ENCODE measurements at regions not wholly inside any gene's neighbourhood (a gene's known extent, or its start where the extent isn't known, plus 50 kb on each side); places are given as distances from the start of the nearest gene placed in this dataset.

DNA sequence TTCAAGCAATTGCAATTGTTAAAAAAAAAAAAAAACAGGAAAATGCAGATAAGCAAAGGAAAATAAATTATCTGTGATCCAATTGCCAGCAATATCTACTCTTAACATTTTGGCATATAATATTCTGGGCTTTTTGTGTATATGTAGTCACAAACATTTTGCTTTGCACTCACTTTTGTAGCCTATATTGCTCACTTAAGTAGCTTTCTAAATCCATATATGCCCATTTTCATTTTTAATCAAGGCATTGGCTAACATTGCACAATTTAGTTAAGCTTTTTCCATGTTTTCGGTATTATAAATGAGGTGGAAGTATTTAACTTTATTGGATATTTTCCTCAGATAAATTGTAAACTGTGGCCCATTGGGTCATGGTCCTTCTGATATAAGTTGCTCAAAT, 466.3 kb upstream of the ATP2B1 start:
- TF ChIP-seq SIN3A (IDR thresholded peaks at IDR 0.05; ENCODE audit: low read depth, low read length), result no peak
- TF ChIP-seq, protein P1, sequence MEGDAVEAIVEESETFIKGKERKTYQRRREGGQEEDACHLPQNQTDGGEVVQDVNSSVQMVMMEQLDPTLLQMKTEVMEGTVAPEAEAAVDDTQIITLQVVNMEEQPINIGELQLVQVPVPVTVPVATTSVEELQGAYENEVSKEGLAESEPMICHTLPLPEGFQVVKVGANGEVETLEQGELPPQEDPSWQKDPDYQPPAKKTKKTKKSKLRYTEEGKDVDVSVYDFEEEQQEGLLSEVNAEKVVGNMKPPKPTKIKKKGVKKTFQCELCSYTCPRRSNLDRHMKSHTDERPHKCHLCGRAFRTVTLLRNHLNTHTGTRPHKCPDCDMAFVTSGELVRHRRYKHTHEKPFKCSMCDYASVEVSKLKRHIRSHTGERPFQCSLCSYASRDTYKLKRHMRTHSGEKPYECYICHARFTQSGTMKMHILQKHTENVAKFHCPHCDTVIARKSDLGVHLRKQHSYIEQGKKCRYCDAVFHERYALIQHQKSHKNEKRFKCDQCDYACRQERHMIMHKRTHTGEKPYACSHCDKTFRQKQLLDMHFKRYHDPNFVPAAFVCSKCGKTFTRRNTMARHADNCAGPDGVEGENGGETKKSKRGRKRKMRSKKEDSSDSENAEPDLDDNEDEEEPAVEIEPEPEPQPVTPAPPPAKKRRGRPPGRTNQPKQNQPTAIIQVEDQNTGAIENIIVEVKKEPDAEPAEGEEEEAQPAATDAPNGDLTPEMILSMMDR (IDR thresholded peaks at IDR 0.05 in 2 of 3, conservative IDR thresholded peaks at IDR 0.05 in 1 of 3; ENCODE audit: control insufficient read depth in 2 of 3, extremely low read depth in 1 of 3, insufficient read depth in 1 of 3, low read depth in 3 of 3, low read length in 3 of 3), result no peak
- no peak for TF ChIP-seq POLR2AphosphoS5 (IDR thresholded peaks at IDR 0.05; ENCODE audit: low read length)
- no peak for TF ChIP-seq SMAD1 (IDR thresholded peaks at IDR 0.05; ENCODE audit: low read depth, partially characterized antibody)
- no peak for TF ChIP-seq SMC3 (IDR thresholded peaks at IDR 0.05; ENCODE audit: borderline replicate concordance, low read length)
- TF ChIP-seq, protein P2, sequence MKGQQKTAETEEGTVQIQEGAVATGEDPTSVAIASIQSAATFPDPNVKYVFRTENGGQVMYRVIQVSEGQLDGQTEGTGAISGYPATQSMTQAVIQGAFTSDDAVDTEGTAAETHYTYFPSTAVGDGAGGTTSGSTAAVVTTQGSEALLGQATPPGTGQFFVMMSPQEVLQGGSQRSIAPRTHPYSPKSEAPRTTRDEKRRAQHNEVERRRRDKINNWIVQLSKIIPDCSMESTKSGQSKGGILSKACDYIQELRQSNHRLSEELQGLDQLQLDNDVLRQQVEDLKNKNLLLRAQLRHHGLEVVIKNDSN (IDR thresholded peaks at IDR 0.05; ENCODE audit: borderline replicate concordance, extremely low read length, insufficient read depth, low read depth, low read length), result no peak
- TF ChIP-seq ZNF24 (IDR thresholded peaks at IDR 0.05), result no peak
- no peak for TF ChIP-seq EP300 (IDR thresholded peaks at IDR 0.05; ENCODE audit: borderline replicate concordance in 1 of 2, control insufficient read depth in 1 of 2, low read depth in 2 of 2, low read length in 2 of 2)

Data from GM12878 (cell line).